Brain pericyte (primary cell): ENCODE measurements at regions not wholly inside any gene's neighbourhood (a gene's known extent, or its start where the extent isn't known, plus 50 kb on each side); places are given as distances from the start of the nearest gene placed in this dataset.

ENCODE experiments used
- DNase-seq: peaks from one replicate; pipeline ENCODE4 v3.0.0-alpha.2; 2012; ENCODE audit warnings: low read depth, low spot score

DNA sequence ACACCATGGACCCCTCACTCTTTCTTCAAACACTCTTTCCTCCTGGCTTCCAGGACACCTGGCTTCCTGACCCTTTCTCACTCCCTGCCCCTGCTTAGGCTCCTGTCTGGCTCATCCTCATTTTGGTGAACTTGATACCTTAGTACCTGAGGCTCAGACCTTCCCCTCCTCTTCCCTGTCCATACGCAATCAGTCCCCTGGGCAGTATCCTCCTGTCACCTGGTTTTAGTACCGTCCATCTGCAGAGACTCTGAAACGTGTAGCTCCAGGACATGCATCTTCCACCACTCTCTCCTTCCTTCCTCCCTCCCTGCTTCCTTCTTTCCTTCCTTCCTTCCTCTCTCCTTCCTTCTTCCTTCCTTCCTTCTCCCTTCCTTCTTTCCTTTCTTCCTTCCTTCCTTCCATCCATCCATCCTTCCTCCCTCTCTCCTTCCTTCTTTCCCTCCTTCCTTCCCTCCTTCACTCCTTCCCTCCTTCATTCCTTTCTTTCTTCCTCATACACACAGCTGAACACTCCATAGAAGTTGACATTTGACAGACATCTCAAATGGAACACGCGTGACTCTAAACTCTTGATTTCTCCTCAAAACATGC is 1488.6 kb downstream of the TBC1D22A start:
- DNase-seq, result no peak

DNA sequence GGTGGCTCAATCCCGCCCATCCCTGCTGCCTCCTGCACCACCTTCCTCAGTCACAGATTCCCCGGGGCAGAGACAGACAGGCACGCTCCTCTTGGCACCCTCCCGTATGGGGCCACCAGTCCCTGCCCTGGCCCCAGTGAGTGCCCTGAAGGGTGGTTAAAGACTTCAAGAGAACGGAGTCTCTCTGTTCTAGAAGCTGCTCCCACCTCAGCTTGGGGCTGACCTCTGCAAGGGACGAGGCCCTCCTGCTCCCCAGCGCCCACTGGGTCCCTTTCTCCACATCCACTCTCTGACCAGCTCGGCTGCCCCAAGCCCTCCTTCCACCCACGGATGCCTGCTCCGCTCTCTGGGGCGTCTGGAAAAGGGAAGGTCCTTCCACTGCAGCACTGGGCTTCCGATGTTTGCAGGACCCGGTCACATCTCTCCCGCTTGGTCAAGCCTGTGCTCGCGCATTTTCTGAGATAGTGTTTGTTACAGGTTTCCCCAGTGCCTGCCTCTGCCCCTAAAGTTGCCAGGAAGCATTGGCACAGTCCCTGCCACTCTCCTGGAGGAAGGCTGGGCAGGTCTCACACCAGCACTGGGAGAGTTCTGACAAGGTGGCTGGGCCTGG is 1487.9 kb downstream of the TBC1D22A start:
- DNase-seq, result no peak

DNA sequence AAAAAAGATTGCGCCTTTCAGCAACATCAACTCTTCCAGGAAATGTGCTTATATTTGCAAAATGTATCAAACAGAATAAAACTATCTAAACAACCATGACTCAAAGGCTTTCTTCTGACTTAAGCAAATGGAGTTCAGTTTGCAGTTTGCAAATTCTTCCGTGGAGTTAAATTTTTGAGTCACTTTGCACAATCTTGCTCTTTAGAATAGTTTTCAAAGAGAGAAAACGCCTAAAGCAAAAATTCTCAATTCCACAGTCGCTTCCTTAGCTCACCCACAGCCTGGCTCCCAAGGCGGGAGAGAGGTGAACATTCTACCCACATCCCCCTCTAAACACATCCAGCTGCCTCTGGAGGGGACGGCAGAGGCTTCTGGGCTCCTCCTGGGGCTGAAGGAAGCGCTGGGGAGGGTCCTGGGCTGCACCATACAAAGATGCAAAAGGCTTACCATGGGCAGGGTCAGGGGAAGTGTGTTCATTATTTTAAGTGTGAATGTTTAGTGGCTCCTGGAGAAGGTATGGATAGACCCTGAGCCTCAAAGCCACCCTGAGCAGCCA is 1487.3 kb downstream of the TBC1D22A start:
- no peak for DNase-seq

DNA sequence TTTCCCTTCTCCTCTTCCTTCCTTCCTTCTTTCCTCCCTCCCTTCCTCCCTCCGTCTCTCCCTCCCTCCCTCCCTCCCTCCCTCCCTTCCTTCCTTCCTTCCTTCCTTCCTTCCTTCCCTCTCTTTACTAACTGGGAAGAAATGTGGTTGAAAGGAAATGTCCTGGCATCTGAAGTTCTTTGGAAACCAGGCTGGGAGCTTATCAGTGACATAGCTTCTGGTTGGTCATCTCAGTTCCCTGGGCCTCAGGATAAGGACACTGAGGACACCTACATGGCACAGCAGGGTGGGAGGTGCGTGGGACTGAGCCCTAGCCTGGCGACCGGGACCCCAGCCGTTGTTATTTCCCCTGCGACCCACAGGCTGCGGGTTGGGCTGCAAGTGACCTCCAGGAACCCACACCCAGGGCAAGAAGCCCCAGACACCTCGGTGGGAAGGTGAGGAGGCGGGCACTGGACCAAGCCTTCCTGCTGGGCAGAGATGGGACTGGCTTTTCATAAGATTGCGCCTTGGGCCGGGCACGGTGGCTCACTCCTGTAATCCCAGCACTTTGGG is 1486.5 kb downstream of the TBC1D22A start:
- DNase-seq, result no peak

DNA sequence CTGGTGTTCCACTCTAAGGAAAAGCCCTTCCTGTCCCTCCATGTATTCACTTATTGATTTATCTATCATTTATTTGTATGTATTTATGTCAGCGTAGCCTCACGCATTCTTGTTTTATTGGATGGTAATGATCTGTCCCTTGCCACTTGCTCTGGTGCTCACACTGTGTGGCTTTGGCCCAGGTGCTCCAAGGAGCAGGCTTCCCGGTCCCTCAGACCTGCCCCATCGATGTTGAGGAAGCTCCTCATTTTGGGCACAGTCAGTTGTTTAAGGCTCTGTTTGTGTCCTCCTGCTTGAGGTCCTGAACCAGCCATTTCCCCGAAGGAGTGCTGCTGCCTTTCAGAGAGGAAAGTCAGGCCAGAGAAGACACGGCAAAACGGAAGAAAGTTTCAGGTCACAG is 1485.4 kb downstream of the TBC1D22A start:
- no peak for DNase-seq

DNA sequence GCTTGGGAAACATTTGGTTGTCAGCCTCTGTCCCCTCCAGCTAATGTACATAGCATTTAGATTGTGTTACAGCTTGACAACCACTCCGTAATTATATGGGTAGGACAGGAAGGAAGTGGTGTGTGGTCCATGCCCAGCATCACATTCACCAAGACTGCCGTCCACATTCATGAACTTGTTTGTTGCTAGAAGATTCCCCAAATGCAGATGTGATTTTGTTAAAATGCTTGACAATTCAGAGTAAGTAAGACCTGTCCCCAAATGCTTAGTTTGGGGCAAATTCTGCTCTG is 1482.7 kb downstream of the TBC1D22A start:
- DNase-seq, result no peak

DNA sequence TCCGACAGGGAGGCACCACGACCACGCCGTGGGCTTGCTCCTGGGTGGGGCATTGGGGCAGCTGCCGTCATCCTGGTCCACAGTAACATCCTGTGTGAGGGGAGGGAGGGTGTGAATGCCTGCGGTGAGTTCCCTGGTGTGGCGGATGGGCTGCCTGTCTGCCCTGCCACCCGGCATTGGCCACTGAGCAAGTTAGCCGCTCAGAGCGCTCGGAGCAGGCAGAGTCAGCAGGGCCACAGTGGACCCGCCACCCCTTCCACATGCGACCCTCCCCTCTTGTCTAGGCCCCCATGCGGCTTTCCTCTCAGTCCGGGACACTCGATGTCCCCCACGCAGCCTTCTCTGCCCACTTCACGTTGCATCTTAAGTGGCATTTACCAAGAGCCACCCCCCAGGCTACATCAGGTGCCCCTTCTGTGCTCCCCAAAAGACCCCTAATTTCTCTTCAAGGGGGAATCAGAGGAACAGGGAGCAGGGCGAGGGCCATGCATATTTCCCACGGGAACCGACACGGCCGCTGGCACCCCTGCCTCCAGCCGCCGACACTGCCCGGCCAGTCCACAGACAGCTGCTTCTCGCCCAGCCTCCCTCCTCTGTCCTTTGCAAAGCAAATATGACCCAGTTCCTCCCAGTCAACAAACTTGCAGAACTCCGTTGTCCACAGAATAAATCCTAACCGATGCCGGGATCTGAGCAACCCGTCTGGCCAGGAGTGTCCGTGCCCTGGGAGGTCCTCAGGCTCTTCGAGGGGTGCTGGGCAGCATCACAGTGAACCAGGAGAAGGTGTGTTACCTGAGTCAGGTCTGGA is 1482.1 kb downstream of the TBC1D22A start:
- no peak for DNase-seq

DNA sequence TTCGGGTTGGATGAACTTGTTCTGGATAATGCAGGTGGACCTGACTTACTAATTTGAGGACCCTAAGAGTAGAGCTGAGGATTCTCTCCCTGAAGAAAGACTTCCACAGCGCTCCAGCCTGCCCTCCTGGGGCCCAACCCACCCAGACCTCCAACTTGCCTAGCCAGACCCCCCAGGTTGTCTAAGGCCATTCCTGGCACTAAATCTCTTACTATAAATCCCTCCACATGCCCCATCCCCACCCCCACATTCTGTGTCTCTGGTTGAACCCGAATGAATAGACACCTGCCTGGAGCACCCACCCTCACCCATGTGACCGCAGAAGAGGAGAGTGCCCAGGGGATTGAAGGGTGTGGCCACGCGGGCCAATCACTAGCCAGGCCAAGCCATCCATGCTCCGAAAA is 1480.0 kb downstream of the TBC1D22A start:
- DNase-seq, result no peak

DNA sequence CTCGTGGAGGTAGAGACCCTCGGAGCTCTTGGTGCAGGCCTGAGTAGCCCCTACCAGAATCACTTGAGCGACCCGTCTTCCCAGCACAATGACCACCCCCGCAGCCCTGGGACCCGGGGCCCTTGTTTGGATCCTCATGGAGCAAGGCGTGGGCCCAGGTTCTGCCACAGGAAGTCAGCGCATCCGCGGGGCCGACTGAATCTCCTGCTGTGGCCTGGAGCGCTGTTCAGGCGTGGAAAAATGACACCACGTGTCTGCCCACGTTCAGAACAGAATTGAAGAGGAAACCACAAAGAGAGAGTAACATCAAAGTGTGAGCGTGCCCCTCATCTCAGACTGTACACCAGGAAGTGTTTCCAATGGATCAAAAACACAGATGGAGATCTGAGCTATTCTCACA is 1479.2 kb downstream of the TBC1D22A start:
- no peak for DNase-seq

DNA sequence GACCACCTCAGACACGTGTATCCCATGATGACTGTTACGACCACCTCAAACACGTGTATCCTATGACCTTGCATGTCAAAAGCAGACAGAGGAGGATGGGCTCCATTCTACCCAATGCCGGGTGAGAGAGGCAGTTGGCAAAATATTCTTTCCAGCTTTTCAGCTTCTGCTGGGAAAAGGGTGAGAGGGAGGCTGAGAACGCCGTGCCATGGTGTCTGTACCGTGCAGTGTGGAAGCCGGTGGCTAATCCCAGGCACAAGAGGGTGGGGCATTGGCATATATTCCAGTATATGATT is 1478.4 kb downstream of the TBC1D22A start:
- no peak for DNase-seq

DNA sequence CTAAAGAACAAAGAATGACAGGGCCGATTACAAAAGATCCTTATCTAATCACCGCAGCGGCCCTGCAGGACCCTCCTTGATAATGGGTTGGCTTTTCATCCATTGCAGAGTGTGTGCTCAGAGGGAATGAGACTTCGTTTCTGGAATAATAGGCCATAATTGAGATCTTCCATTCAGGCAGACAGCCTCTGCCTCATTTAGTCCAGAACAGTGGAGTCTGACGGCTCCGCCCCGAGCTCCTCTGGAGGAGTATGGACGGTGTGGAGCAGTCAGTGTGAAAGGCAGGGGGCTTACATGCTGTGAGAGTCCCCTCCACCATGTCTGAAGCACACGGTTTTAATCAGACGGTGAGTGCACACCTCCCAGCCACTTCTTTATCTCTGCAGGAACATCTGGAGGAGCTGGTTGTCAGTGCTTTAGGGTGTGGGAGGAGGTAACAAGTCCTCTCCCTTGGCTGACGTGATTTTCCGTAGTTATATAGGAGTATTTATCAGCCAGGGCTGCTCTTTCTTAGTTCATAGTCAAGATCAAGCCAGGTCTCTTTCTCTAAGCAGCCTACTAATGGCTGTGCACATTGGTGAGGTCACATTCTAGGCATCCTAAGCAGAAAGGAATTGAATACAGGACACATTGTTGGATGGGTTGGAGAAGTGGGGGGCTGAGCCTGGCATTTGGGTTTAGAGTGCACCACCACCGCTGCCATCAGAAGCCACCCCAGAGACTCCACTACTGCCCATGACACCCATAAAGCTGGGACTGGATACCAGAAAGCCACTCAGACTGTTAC is 1477.9 kb downstream of the TBC1D22A start:
- DNase-seq, result no peak

DNA sequence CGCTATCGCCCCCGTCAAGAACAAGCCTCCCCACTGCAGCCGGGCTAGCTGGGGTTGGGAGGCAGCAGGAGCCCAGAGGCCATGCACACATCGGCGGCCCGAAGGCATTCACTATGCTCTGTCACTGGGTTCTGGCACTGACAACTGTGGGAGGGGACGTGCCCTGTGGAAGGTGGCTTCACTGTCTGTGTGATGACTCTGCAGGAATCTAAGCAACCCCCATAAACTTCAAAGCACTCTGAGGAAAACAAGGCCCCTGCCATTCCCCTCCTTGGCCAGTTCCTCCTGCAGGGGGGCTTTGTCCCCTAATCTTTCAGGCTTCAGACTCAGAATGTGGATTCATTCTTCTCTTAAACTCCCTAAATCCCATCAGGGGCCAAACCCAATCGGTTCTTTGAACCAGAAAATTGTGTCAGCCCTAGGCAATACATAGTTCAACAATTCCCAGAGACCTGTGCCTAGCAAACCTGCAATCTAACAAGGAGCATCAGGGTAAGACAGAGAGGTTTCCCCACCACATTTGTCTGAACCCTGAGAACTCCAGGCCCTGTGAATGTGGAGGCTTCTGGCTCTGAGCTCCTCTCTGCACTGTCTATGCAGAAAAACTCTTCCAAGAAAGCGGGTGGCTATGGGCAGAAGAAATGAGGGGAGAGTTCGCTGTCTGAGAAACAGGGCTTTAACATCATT is 1477.2 kb downstream of the TBC1D22A start:
- DNase-seq, result no peak

DNA sequence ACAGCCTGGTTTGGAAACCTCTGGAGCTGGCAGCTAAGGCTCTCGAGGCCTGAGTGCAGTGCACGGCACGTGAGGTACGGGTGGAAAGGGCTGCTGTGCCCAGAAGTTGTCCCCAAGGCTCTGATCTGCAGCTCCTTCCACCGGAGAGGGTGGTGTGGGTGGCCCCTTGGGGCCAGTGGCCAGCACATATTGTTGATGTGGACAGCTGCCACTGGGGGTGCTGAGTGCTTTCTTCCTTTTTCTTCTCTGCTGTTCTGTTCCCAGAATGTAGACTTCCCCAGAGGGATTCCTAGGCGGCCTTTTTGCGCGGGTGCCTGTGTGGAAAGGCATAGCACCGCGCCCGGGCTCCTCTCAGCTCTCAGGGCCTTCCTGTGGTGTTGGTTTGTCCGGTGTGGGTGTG is 1476.5 kb downstream of the TBC1D22A start:
- DNase-seq, result no peak

DNA sequence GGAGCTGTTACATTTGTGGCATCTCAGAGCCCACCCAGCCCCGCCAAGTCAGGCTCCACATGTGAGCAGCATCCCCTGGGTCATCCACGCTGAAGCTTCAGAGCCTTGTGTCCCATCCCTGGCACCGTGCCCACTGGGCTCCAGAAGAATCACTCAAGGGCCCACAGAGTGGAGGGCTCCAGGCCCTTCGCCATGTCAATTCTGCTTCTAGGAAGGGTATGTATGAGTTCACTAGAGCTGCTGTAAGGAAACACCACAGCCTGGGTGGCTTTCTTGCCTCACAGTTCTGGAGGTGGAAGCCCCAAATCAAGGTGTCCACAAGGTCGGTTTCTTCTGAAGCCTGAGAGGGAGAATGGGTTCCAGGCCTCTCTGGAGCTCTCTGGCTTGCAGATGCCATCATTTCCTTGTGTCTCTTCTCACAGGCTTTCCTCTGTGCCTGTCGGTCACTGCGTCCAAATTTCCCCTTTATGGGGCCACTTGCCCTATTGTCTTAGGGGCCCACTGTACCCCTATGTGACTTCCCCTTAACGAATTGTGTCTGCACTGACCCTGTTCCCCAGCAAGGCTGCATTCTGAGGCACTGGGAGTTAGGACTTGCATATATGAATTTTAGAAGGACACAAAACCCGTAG is 1476.0 kb downstream of the TBC1D22A start:
- DNase-seq, result no peak

DNA sequence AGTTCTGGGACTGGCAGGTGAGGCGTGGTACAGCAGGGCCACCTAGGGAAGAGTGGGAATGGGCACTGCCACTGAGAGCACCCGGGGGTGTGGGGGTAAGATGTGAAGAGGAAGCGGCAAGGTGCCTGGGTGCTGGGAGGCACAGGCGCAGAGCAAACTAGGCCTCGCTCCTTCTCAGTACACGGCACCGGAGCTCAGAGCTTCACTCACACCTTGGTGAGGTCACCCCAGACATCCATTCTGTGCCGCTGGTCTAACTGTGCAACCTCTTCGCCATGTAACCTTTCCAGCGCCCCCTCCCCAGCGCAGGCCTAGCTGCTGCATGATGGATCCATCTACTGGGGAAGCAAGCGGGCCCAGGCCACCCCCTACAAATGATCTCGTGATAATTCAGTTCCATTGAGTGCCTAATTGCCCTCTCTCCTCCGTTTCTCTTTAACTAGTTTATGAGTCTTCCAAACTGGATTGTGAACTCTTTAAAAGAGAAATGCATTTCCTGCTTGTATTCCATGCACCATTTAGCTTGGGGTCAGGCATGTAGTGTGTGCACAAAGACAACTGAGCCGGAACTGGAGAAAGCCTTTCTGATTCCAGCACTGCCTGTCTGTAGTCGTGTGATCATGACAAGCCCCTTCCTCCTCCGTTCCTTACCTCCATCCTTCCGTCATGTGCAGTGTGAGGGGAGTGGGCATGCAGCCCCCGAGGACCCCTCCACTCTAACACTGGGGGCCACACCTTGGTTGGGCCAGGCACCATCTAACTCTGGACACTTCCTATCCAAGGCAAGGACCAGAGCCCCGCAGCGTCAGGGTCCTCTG is 1475.2 kb downstream of the TBC1D22A start:
- no peak for DNase-seq

DNA sequence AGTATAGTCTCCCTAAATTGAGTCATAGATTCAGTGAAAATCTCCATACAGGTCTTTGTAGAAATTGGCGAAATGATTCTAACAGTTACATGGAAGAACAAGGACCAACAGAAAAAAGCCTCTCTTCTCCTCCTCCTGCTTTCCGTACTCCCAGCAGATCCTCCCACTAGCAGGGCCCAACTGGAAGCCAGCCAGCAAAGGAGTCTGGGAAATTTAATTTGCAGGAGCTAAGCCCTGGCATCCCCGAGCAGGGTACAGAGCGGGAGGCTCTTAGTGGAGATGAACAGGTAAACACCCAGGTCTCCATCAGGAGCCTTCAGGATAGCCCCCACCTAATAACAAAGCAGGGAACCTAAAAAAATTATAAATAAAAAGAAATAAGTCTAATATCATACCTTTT is 1473.8 kb downstream of the TBC1D22A start:
- DNase-seq, result no peak

DNA sequence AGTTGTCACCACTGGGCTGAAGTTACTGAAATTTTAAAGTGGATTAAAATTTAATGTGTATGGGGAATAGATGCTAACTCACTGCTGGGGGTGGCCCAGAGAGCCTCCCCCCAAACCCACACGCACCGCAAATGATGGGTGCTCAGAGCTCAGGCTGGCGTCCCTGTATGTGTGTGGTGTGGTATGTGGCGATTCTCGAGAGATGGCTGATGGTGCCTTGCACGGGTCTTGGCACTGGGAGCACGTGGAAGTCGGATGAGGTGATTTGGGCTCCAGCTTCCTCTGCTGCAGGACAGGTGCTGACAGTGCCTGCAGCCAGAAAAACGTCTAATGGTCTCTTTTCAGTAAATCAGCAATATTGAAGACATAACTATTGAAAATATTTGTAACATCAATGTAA is 1473.3 kb downstream of the TBC1D22A start:
- no peak for DNase-seq

DNA sequence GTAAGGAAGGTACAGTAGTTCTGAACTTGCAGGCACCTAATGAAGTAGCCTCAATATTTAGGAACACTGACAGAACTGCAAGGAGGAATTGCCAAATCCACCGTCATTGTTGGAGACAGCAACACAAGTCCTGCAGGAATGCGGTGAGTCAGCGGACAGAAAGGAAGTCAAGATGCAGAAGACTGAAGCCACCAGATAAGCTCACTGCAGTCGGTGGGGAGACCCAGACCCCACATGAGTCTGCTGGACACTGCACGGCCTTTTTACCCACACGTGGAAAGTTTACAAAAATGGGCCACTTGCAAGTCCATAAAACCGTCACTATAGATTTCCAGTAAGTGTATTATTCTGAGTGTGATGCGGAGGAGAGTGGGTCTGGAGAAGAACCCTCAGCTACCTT is 1471.6 kb downstream of the TBC1D22A start:
- no peak for DNase-seq

DNA sequence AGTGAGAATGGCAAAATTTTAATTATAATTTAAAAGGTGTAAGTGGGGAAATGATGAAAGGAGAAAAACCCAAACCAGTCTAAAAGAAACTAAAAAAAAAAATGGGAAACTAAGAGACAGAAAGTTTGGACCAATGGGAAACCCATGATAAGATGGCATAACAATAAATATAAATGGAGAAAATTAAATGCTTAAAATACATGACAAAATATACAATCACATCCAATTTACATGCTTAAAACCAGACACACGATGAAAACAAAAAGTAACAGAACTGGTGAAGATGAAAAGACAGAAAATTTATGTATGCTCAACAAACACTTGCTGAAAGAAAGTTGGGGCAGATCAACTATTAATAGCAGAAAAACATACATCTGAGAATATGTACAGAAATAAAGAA is 1471.1 kb downstream of the TBC1D22A start:
- no peak for DNase-seq

DNA sequence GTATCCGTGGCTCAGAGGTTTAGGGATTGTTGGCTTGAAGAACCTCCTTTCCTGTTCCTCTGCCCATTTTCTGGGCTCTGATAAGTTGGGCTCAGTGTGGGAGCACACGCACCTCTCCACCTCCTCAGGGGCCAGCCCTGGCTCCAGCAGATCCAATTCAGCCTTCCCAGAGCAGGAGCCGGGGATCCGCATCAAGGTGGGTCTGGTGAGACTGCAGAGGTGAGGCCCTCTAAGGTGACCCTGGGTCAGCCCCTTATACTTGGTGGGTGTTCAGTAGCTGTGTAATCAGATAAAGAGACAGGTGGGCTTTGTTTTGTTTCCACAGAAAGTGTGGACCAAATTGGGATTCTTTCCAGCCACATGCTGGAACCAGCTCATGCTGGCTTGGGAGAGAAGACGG is 1466.0 kb downstream of the TBC1D22A start:
- no peak for DNase-seq
